Right ventricle myocardium superior (tissue), 1 donor: ENCODE measurements at regions not wholly inside any gene's neighbourhood (a gene's known extent, or its start where the extent isn't known, plus 50 kb on each side); places are given as distances from the start of the nearest gene placed in this dataset.

Source experiments
- ATAC-seq: fragments of 200-7000 bp; cut with Tn5 transposase; one replicate; pipeline ENCODE4 v1.9.1; 2020; ENCODE audit warnings: mild to moderate bottlenecking; ENCODE audit not compliant: poor library complexity
- DNase-seq: peaks from one replicate; pipeline ENCODE4 v3.0.0-alpha.2; 2020
- intact Hi-C: fragments of 100-400 bp; cut with DNase I; formaldehyde crosslinking; loops from one replicate; pipeline ENCODE4 v1.11.2; 2022
- donor health status: DM: no; HTN: yes; CAD: no; lungs with severe emphysema.

DNA sequence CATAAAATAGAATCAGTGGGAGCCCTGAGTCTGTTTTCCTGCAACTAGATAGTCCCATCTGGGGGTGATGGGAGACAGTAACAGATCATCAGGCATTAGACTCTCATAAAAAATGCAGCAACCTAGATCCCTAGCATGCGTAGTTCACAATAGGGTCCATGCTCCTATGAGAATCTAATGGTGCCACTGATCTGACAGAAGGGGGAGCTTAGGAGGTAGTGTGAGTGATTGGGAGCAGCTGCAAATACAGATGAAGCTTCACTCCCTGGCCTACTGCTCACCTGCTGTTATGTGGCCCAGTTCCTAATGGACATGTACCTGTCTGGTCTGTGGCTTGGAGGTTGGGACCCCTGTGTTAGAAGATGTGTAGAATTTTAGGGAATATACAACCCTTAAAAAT is 904.5 kb upstream of the EPHA7 start:
- DNase-seq (no peak), ATAC-seq (no peak)
- intact Hi-C loops, result no loop called here

DNA sequence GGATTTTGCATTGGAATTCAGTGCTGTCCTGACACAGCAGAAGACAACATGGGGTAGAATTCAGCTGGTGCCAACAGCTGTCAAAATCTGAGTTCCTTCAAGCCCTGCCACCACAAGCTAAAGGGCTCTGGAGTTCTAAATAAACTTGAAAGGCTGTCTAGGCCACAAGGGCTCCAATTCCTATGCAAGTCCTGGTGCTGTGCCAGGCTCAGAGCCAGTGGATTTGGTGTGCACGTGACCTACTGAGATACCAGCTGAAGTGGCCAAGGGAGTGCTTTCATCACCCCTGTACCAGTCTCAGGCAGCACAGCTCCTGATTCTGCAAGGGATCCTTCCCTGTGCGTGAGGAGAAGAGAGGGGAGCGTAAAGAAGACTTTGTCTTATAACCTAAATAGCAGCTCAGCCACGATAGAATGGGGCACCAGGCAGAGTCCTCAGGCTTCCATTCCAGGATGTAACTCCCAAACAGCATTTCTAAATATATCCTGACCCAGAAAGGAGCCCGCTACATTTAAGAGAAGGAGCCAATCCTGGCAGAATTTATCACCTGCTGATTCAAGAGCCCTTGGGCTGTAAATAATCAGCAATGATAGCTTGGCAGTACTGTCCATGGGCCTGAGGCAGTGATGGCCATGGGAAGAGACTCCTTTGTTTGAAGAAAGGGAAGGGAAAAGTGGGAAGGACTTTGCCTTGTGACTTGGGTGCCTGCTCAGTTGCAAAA is 881.2 kb upstream of the EPHA7 start:
- DNase-seq, result peak; percentile 78
- intact Hi-C loops, result no loop called here
- ATAC-seq, result peak; percentile 99

DNA sequence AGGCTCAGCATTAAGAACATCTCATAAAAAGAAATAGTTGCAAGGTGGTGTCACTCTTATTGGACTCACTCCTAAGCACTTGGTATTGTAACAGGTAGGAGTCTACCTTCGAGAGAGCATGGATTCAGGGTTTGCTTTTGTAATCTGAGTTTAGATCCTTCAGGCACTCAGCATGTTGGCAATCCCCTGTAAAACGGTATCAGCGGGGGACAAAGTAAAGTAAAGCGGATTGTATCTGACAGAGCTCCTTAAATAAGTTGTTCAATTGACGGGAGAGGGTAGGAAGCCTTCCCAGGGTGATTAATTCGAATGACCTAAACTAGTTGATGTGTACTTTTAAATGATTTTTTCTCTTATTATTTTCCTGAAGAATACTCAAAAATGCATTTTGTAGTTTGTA is 869.8 kb upstream of the EPHA7 start:
- DNase-seq (no peak), ATAC-seq (no peak)
- intact Hi-C loops, result no loop called here

DNA sequence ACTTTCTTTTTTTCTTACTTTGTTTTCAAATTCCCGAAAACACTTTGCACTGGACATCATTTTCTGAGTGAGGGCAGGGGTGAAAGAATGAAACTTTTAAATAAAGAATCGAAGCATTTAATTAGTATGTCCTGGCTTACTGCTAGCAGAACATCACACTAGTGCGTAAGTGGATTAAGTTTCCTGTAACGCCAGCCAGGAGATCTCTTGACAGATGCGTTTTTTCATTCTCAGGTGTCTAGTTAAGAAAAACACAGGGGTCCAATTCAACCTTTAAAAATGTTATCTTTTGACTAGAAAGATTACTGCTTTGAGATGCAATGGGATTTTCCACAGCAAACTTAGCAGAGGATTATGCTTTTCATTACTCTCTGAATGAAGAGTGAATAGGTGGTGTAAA is 858.8 kb upstream of the EPHA7 start:
- no peak for ATAC-seq
- no peak for DNase-seq

DNA sequence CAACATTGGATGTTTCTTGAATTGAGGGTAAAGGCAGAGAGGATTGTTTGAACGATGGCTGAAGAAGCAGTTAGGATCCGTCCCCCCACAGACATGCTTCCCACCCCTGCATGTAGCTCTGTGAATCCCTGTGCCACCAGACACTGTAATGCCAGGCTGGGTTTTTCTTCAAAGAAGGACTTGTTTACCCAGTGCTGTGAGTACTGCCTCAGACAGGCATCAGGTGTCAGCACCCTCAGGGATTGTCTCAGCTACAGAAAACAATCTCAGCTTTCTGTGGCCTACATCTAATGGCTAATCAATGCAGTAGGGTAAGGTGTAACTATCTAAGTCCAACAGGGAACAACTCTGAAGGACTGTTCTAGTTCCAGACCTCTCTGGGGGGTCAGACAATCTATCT is 853.0 kb upstream of the EPHA7 start:
- DNase-seq, result no peak
- intact Hi-C loops, result no loop called here
- no peak for ATAC-seq

More for the DNA sequence above, 858.8 kb upstream of the EPHA7 start:
- intact Hi-C loops, result loop anchor here (5.0 kb wide), 1 partner anchor 239 kb away; no protein-coding TSS in a partner anchor

DNA sequence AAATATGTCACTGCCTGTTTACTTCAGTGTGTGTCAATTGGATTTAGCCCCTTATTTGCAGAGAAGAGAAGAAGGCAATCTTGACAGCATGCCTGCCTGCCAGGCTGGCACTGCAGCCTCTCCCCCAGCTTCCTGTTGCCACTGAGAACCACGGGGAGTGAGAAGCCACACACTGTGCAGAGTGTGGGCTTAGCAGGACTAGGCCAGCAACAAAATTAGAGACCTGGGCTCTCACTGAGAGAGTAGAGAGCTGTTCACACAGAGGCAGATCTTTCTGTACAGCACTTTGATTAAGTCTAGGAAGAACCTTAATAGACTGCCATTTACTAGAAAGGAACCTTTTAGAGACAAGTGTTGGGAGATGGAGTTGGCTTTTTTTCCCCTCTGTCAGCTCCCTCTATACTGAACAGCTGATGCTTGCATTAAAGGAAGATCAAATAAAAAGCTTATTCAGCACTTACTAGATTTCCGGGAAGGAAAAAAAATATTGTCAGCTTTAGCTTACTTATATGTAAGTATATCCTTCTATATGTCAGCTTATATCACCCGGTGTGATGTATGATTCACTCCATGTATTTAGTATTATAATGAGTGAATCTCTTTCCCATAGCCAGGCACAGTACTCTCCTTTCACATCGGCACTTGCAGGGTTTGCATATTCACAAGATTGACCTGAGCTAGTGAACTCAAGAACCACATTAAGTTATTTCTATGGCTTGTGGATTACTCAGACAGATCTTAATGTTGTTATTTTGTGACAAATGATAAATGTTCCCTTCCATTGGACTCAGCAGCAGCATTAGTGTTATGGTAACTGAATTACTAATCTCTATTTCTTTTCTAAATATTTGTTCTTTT is 851.0 kb upstream of the EPHA7 start:
- DNase-seq, result no peak
- no peak for ATAC-seq
- intact Hi-C loops, result no loop called here

DNA sequence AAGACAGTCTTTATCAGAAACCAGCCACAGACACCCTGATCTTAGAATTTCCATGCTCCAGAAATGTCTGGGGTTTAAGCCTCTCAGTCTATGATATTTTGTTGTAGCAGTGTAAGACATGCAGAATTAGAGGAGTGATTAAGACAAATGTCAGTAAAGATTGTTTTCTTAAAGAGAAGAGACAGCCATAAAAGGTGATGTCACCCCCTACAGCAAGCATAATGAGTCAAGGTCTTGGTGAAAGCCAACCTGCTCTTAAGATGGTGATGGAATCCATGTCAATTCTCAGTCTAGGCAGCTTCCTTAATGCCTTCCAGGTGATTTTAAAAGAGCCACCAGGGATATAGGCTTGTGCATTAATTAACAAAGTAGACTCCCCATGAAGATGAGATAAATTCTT is 849.9 kb upstream of the EPHA7 start:
- intact Hi-C loops, result no loop called here
- DNase-seq (no peak), ATAC-seq (no peak)

DNA sequence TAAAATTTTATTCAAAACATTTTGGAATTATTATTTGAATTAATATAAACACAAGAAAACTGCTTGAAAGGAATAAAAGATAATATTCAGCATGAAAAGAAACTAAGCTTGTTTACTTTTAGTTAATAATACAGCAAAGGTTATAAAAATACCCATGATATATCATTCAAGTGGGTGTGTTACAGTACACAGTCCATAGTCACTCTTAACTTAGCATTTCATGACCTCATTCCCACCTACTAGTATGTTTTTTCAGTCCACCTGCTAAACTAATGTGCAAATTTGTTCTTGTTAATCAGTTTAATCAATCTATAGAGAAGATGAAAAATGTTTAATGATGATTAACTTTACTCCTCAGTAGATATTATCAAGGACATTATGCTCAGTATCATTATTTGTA is 841.4 kb upstream of the EPHA7 start:
- no peak for ATAC-seq
- intact Hi-C loops, result no loop called here
- DNase-seq, result no peak

DNA sequence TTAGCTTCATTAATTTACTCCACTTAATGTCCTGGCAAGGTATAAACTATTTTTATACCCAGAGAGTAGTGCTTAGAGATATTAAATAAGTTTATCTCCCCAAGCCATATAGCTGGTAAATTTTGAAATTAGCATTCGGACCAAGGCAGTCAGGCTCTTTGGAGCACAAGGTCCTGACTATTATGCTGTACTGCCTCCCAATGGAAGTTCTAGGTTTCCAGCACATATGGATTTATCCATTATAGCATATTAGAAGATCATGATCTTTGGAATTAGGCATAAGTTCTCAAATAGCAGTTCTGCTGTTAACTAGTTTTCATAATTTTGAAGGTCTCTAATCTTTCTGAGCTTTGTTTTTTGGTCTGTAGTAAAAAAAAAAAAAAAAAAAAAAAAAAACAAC is 835.3 kb upstream of the EPHA7 start:
- ATAC-seq (no peak), DNase-seq (no peak)
- intact Hi-C loops, result no loop called here

DNA sequence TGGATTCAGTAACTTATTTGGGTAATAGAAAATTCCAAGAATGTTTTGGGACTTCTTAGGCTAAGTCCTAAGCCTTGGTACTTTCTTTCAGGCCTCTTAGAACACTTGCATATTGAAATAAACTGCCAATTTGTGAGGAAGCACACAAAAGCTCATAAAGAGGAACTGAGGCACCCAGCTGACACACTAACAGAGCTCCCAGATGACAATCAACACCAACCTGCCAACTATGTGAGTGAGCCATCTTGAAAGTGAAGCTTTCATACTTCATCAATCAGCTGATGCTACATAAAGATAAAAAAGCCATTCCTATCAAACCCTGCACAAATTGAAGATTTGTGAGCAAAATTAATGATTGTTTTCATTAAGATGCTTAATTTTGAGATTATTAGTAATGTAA is 832.5 kb upstream of the EPHA7 start:
- intact Hi-C loops, result no loop called here
- DNase-seq (no peak), ATAC-seq (no peak)

DNA sequence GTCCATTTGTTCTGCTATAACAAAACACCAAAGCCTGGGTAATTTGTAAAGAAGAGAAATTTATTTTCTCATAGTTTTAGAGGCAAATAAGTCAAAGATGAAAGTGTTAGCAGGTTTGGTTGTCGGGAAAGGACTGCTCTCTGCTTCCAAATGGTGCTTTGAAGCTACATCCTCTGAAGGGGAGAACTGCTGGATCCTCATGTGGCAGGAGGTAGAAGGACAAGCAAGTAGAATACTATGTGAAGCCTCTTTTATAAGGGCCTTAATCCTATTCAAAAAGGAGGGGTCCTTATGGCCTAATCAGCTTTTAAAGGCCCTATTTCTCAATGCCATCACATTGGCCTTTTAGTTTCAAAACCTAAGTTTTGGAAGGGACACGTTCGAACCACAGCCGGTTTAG is 826.0 kb upstream of the EPHA7 start:
- intact Hi-C loops, result no loop called here
- ATAC-seq (no peak), DNase-seq (no peak)

DNA sequence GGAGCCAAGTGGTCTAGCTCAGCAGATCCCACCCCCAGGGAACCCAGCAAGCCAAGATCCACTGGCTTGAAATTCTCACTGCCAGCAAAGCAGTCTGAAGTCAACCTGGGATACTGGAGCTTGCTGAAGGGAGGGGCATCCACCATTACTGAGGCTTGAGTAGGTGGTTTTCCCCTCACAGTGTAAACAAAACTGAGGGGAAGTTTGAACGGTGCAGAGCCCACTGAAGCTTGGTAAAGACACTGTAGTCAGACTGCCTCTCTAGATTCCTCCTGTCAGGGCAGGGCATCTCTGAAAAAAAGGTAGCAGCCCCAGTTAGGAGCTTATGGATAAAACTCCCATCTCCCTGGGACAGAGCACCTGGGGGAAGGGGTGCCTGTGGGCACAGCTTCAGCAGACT is 819.5 kb upstream of the EPHA7 start:
- ATAC-seq, result no peak
- DNase-seq, result no peak
- intact Hi-C loops, result no loop called here

DNA sequence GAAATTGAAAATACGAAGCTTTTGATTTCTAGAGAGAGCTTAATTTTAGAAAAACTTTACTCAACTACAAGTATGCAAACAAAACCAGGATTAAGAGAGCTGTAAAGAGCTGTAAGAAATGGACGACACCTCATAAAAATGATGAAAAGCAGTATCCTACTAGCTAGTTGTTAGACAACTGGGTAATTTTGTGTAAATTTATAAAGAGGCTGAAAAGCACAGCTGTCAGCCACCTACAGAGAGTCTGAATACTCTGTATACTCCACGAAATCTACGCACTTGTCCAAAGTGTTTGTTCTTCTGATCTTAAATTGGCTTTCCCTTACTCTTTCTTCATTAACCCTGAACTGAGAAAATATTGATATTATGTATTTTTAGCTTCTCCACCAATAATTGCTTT is 808.4 kb upstream of the EPHA7 start:
- DNase-seq (no peak), ATAC-seq (no peak)
- intact Hi-C loops, result no loop called here

DNA sequence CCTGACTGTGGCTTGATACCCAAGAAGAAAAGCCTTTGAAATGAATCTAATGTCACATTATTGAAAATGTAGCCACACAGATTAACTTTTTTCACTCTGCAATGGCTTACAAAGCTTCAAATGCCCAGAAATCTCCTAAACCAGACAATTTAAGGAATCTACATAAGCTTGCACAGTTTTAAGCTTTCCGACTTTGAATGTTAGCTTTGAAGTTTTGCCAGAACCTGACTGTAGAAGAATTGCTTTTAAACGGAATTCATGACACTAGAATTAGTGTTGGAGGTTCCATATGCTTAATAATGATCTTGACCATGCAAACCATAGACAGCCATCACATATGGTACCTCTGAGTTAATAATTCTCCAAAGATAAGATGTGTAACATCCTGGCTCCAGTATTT is 798.5 kb upstream of the EPHA7 start:
- ATAC-seq (no peak), DNase-seq (no peak)
- intact Hi-C loops, result no loop called here

DNA sequence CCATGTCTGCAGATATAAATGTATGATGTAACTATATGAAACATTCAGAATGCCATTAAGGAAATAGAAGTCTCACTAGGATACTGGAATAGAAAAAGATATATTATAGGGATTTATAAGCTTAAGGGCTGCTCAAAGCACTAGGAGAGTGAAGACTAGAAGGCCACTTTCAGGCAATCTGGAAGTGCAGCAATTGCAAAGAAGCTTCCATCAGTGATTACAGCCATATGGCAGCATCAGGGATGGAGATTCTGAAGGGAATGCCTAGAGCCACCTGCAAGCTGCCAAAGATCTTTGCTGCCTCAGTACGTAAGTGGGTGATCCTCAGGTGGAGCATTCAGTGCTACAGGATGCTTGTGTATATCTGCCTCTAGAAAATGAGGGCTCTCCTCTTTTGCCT is 796.2 kb upstream of the EPHA7 start:
- DNase-seq, result no peak
- intact Hi-C loops, result no loop called here
- no peak for ATAC-seq

DNA sequence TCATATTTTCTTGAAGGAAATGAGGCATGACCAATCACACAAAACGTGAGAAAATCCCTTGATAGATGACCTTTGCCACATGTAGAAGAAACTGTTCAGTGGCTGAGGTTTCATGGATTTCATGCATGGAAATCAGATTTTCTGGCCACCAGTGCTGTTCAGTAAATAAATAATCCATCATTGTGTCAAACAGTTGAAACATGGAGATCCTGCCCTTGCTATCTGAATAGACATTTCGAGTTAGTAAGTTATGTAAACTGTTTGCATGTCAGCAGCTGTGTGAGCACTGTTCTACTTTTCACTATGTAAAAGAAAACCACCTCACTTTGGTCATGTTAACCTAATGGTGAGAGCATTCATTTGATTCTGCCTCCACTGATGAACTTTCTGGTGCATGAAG is 793.9 kb upstream of the EPHA7 start:
- no peak for DNase-seq
- ATAC-seq, result no peak
- intact Hi-C loops, result no loop called here

DNA sequence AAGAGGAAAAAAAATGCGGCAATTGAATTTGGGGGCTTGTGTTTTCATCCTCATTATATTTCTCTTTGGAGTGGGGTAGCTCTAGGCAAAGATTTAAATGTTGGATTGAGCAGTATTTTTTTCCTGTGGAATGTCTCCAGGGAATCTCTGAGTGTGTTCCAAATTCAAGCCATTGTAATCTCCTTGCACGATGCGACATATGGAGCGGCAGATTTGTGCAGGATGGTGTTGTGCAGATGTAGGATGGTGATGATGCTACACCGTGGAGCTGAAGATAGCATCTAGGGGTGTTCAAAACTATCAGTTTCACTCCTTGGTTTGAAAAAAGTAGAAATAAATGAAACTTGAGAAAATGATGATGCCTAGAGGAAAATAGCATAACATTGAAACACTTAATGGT is 777.5 kb upstream of the EPHA7 start:
- no peak for ATAC-seq
- intact Hi-C loops, result no loop called here

DNA sequence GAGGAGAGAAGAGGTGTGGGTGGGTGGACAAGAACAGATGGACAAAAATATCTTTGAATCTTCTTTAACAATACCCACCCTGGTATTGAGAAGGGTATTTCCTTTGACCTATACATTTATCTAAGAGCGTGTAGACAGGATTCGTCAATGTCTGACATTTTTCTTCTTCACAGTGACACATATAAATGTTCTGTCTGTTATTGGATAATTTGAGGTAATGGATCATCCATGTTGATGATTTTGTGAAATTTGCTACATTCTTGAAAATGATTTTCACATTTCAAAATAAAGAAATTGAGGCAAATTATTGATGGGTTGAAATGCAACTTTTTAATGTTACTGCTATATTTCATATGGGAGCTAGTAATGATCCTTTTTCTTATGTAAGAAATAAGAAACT is 770.7 kb upstream of the EPHA7 start:
- DNase-seq (no peak), ATAC-seq (no peak)
- intact Hi-C loops, result no loop called here

More for the DNA sequence above, 777.5 kb upstream of the EPHA7 start:
- no peak for DNase-seq

DNA sequence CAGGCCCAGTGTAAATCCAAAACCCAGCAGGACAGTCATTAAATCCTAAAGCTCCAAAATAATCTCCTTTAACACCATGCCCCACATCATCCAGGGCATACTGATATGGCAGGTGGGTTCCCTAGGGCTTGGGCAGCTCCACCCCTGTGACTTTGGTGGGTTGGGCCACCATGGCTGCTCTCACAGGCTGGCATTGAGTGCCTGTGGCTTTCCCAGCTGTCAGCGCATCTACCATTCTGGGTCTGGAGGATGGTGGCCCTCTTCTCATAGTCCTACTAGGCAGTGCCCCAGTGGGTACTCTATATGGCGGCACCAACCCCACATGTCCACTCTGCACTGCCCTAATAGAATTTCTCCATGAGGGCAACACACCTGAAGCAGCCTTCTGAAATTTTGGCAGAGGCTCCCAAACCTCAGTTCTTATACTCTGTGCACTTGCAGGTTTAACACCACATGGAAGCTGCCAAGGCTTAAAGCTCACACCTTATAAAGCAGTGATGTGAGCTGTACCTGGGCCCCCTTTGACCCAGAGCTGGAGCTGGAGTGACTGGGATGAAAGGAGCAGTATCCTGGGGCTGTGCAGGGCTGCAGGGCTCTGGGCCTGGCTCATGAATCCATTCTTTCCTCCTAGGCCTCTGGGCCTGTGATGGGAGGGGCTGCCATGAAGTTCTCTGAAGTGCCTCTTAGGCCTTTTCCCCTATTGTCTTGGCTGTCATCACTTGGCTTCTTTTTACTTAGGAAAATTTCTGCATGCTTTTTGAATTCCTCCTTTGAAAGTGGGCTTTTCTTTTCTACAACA is 765.5 kb upstream of the EPHA7 start:
- intact Hi-C loops, result no loop called here
- ATAC-seq, result no peak
- no peak for DNase-seq

DNA sequence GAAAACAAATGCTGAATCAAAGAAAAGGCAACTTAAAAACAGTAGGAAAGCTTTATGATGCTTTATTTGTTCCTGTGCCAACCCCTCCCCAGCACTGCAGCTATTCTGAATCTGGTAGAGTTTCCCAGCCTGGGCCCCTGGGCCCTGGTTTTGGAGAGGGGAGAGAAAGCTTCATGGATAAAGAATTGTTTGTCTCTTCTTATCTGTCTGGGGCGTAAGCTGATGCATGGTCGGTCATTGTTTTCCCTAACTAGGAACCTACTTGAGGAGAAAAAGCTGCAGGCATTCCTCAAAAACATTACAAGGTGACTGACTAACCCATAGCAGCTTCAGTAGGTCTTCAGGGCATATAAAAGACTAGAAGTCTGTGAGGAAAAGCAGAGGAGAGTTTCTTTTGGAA is 758.1 kb upstream of the EPHA7 start:
- intact Hi-C loops, result no loop called here
- ATAC-seq, result no peak
- no peak for DNase-seq
